ENCODE measurements at regions not wholly inside any gene's neighbourhood (a gene's known extent, or its start where the extent isn't known, plus 50 kb on each side); places are given as distances from the start of the nearest gene placed in this dataset.

- no peak overlapping the region for H3K27ac ChIP-seq
- no peak overlapping the region for H3K9ac ChIP-seq
- no peak for TF ChIP-seq CTCF (IDR thresholded peaks at IDR 0.05)
- no peaks in the 10 kb centered on the region for H3K36me3 ChIP-seq (ENCODE audit: control insufficient read depth, insufficient read depth, low read length)
- H3K27me3 ChIP-seq (ENCODE audit: control insufficient read depth, insufficient read depth, low read length): no peaks in the 10 kb centered on the region
- no peak overlapping the region for H3K4me2 ChIP-seq (ENCODE audit: low read length)
- H2AFZ ChIP-seq: no peak overlapping the region
- H3K4me3 ChIP-seq (ENCODE audit: low read depth, low read length): no peak overlapping the region
- no peaks in the 10 kb centered on the region for H3K4me1 ChIP-seq
- no peaks in the 10 kb centered on the region for H3K79me2 ChIP-seq
- H3K9me3 ChIP-seq (ENCODE audit: control insufficient read depth, low read length): no peaks in the 10 kb centered on the region
Measured at GRCh38 chr4:138645289-138645688, 370.3 kb upstream of the NOCT start.

GRCh38 chr4:138644322-138644721, 371.3 kb upstream of the NOCT start:
- Histone ChIP-seq H3K4me2 (ENCODE audit: low read length) (no peak overlapping the region), H3K4me3 (ENCODE audit: low read depth, low read length) (no peak overlapping the region), H3K9ac (no peak overlapping the region), H3K36me3 (ENCODE audit: control insufficient read depth, insufficient read depth, low read length) (no peaks in the 10 kb centered on the region), H3K79me2 (no peaks in the 10 kb centered on the region), H2AFZ (no peak overlapping the region), H3K27ac (no peak overlapping the region), H3K27me3 (ENCODE audit: control insufficient read depth, insufficient read depth, low read length) (no peaks in the 10 kb centered on the region), H3K4me1 (no peaks in the 10 kb centered on the region), H3K9me3 (ENCODE audit: control insufficient read depth, low read length) (no peaks in the 10 kb centered on the region)
- no peak for TF ChIP-seq CTCF (IDR thresholded peaks at IDR 0.05)

GRCh38 chr4:138643827-138644226, 371.8 kb upstream of the NOCT start:
- Histone ChIP-seq H3K4me2 (ENCODE audit: low read length) (no peak overlapping the region), H3K4me1 (no peaks in the 10 kb centered on the region), H3K27me3 (ENCODE audit: control insufficient read depth, insufficient read depth, low read length) (no peaks in the 10 kb centered on the region), H3K27ac (no peak overlapping the region), H3K9ac (no peak overlapping the region), H3K4me3 (ENCODE audit: low read depth, low read length) (no peak overlapping the region), H3K79me2 (no peaks in the 10 kb centered on the region), H3K9me3 (ENCODE audit: control insufficient read depth, low read length) (no peaks in the 10 kb centered on the region), H2AFZ (no peak overlapping the region), H3K36me3 (ENCODE audit: control insufficient read depth, insufficient read depth, low read length) (no peaks in the 10 kb centered on the region)
- TF ChIP-seq CTCF (IDR thresholded peaks at IDR 0.05): no peak

- Histone ChIP-seq H3K79me2 (no peaks in the 10 kb centered on the region), H3K36me3 (ENCODE audit: control insufficient read depth, insufficient read depth, low read length) (no peaks in the 10 kb centered on the region), H3K9me3 (ENCODE audit: control insufficient read depth, low read length) (no peaks in the 10 kb centered on the region), H3K27ac (no peak overlapping the region), H3K9ac (no peak overlapping the region), H3K4me2 (ENCODE audit: low read length) (no peak overlapping the region), H2AFZ (no peak overlapping the region), H3K4me1 (no peaks in the 10 kb centered on the region), H3K4me3 (ENCODE audit: low read depth, low read length) (no peak overlapping the region), H3K27me3 (ENCODE audit: control insufficient read depth, insufficient read depth, low read length) (no peaks in the 10 kb centered on the region)
- no peak for TF ChIP-seq CTCF (IDR thresholded peaks at IDR 0.05)
Measured at GRCh38 chr4:138639018-138639741, 376.4 kb upstream of the NOCT start.

- no peaks in the 10 kb centered on the region for H3K4me1 ChIP-seq
- H3K4me3 ChIP-seq (ENCODE audit: low read depth, low read length): no peak overlapping the region
- TF ChIP-seq CTCF (IDR thresholded peaks at IDR 0.05): no peak
- no peaks in the 10 kb centered on the region for H3K36me3 ChIP-seq (ENCODE audit: control insufficient read depth, insufficient read depth, low read length)
- no peaks in the 10 kb centered on the region for H3K79me2 ChIP-seq
- H3K9me3 ChIP-seq (ENCODE audit: control insufficient read depth, low read length): no peaks in the 10 kb centered on the region
- H3K4me2 ChIP-seq (ENCODE audit: low read length): no peak overlapping the region
- no peak overlapping the region for H3K27ac ChIP-seq
- H3K9ac ChIP-seq: no peak overlapping the region
- H2AFZ ChIP-seq: no peak overlapping the region
- H3K27me3 ChIP-seq (ENCODE audit: control insufficient read depth, insufficient read depth, low read length): no peaks in the 10 kb centered on the region
Measured at GRCh38 chr4:138636781-138637180, 378.8 kb upstream of the NOCT start.

All from parathyroid adenoma (tissue), 2 donors.